DOHH2 (cell line): ENCODE measurements at regions not wholly inside any gene's neighbourhood (a gene's known extent, or its start where the extent isn't known, plus 50 kb on each side); places are given as distances from the start of the nearest gene placed in this dataset.

Experiments used
- H3F3A ChIP-seq: fragments of 200-600 bp; sonication (generic), shearing (Covaris generic); 2 replicates; pipeline ENCODE4 v1.6.0; 2016; ENCODE audit warnings: antibody characterized with exemption, mild to moderate bottlenecking; ENCODE audit not compliant: control insufficient read depth, insufficient read depth
- H3K27ac ChIP-seq: fragments of 200-600 bp; sonication (generic); 2 replicates; pipeline ENCODE4 v1.5.1; 2014; ENCODE audit warnings: low read depth, mild to moderate bottlenecking, low read length, moderate library complexity
- H3K27me3 ChIP-seq: fragments of 200-600 bp; sonication (generic); 2 replicates; pipeline ENCODE4 v1.6.1; 2014; ENCODE audit warnings: mild to moderate bottlenecking, low read length, mixed read lengths; ENCODE audit not compliant: control insufficient read depth
- H3K36me3 ChIP-seq: fragments of 200-600 bp; sonication (generic); 2 replicates; pipeline ENCODE4 v1.6.1; 2014; ENCODE audit warnings: mild to moderate bottlenecking, low read length, moderate library complexity, mixed read lengths; ENCODE audit not compliant: control insufficient read depth
- H3K4me1 ChIP-seq: fragments of 200-600 bp; sonication (generic); 2 replicates; pipeline ENCODE4 v1.6.1; 2014; ENCODE audit warnings: mild to moderate bottlenecking, low read length, mixed read lengths; ENCODE audit not compliant: control insufficient read depth
- H3K4me2 ChIP-seq: fragments of 200-600 bp; sonication (generic); 2 replicates; pipeline ENCODE4 v1.6.0; 2014; ENCODE audit warnings: mild to moderate bottlenecking, low read length, moderate library complexity
- H3K4me3 ChIP-seq: fragments of 200-600 bp; sonication (generic); 2 replicates; pipeline ENCODE4 v1.5.1; 2014; ENCODE audit warnings: mild to moderate bottlenecking, low read length, mixed read lengths
- H3K79me2 ChIP-seq: fragments of 200-600 bp; sonication (generic); 2 replicates; pipeline ENCODE4 v1.6.1; 2014; ENCODE audit warnings: mild to moderate bottlenecking, low read length, mixed read lengths; ENCODE audit not compliant: control insufficient read depth
- H3K9me2 ChIP-seq: fragments of 200-600 bp; sonication (generic); replicated peaks from 2 replicates; pipeline ENCODE4 v1.6.1; 2014; ENCODE audit warnings: mild to moderate bottlenecking, low read length, mixed read lengths; ENCODE audit not compliant: control insufficient read depth
- H3K9me3 ChIP-seq: fragments of 200-600 bp; sonication (generic); 2 replicates; pipeline ENCODE4 v1.6.1; 2014; ENCODE audit warnings: antibody characterized with exemption, low read length, mixed read lengths; ENCODE audit not compliant: control insufficient read depth, insufficient read depth
- H4K20me1 ChIP-seq: fragments of 200-600 bp; sonication (generic); 2 replicates; pipeline ENCODE4 v1.6.0; 2014; ENCODE audit warnings: low read depth, mild to moderate bottlenecking, antibody characterized with exemption, low read length, moderate library complexity; ENCODE audit not compliant: control insufficient read depth, insufficient read depth
- EZH2phosphoT487 ChIP-seq: fragments of 200-600 bp; sonication (generic); IDR thresholded peaks from 2 replicates; pipeline ENCODE4 v1.6.1; 2017; ENCODE audit warnings: borderline replicate concordance, mild to moderate bottlenecking, antibody characterized with exemption, low read length, moderate library complexity, mixed read lengths
- TF ChIP-seq, protein P1 (sequence below): fragments of 200-600 bp; sonication (generic); IDR thresholded peaks from one replicate; pipeline ENCODE4 v1.5.1; 2014; ENCODE audit warnings: antibody characterized with exemption, mild to moderate bottlenecking, low read depth, low read length; ENCODE audit not compliant: poor library complexity, severe bottlenecking

DNA sequence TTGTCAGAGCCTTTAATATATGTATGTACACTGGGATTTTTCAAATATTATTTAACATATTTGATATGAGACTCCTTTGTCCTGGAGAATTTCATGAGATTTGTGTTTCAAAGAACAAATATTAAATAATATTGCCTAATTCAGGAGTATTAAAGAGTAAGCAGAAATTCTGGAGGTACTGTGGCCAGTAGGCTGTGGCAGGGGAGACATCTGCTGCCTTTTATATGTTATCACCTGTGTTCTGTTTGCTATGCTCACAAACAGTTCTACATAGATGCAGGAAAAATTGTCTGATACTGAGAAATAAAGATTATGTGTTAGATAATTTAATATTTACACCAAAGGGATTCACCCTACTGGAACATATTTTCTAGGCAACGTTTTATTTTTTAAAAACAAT lies 395.4 kb upstream of the SLC35B3 start:
- no peak for TF ChIP-seq EZH2phosphoT487
- no peaks in the 10 kb centered on the region for H3K9me2 ChIP-seq
- H3K27me3 ChIP-seq = no peaks in the 10 kb centered on the region
- no peak overlapping the region for H3K4me3 ChIP-seq
- H3K27ac ChIP-seq = no peak overlapping the region
- 0 out of 2 replicates have a peak, but pooled peaks cover 3% of the 10 kb centered on the region for H3K9me3 ChIP-seq
- H4K20me1 ChIP-seq = no peaks in the 10 kb centered on the region
- H3K79me2 ChIP-seq = no peaks in the 10 kb centered on the region
- no peaks in the 10 kb centered on the region for H3K36me3 ChIP-seq
- no peaks in the 10 kb centered on the region for H3F3A ChIP-seq
- H3K4me1 ChIP-seq = no peaks in the 10 kb centered on the region
- H3K4me2 ChIP-seq = no peak overlapping the region

DNA sequence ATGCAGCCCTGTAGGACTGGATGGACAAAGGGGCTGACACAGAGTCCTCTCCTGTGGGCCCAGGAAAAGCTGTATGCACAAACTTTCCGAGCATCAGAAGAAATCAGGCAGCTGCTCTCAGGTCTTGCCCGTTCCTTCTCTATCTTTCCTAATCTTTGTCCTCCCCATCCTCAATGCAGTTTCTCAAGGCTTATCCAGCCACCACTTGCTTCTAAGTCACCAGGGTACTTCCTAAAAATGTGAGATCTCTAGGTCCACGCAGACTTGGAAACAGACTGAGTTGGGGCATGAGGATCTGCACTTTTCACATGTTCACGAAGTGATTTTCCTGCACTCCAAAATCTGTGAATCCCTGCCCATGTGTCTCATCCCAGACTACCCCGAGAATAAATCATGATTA lies 394.5 kb upstream of the SLC35B3 start:
- Histone ChIP-seq H3K36me3 (no peaks in the 10 kb centered on the region), H3K9me2 (no peaks in the 10 kb centered on the region), H3K79me2 (no peaks in the 10 kb centered on the region), H4K20me1 (no peaks in the 10 kb centered on the region), H3F3A (no peaks in the 10 kb centered on the region), H3K4me2 (no peak overlapping the region), H3K27me3 (no peaks in the 10 kb centered on the region), H3K4me1 (no peaks in the 10 kb centered on the region), H3K4me3 (no peak overlapping the region), H3K9me3 (0 out of 2 replicates have a peak, but pooled peaks cover 3% of the 10 kb centered on the region), H3K27ac (no peak overlapping the region)
- TF ChIP-seq EZH2phosphoT487 = no peak
- TF ChIP-seq, protein P1, sequence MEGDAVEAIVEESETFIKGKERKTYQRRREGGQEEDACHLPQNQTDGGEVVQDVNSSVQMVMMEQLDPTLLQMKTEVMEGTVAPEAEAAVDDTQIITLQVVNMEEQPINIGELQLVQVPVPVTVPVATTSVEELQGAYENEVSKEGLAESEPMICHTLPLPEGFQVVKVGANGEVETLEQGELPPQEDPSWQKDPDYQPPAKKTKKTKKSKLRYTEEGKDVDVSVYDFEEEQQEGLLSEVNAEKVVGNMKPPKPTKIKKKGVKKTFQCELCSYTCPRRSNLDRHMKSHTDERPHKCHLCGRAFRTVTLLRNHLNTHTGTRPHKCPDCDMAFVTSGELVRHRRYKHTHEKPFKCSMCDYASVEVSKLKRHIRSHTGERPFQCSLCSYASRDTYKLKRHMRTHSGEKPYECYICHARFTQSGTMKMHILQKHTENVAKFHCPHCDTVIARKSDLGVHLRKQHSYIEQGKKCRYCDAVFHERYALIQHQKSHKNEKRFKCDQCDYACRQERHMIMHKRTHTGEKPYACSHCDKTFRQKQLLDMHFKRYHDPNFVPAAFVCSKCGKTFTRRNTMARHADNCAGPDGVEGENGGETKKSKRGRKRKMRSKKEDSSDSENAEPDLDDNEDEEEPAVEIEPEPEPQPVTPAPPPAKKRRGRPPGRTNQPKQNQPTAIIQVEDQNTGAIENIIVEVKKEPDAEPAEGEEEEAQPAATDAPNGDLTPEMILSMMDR = no peak

- Histone ChIP-seq H3K4me1 (no peaks in the 10 kb centered on the region), H3K9me3 (0 out of 2 replicates have a peak, but pooled peaks cover 3% of the 10 kb centered on the region), H3K4me2 (no peak overlapping the region), H3K4me3 (no peak overlapping the region), H3K9me2 (no peaks in the 10 kb centered on the region), H3K27ac (no peak overlapping the region), H4K20me1 (no peaks in the 10 kb centered on the region), H3K36me3 (no peaks in the 10 kb centered on the region), H3K27me3 (no peaks in the 10 kb centered on the region), H3K79me2 (no peaks in the 10 kb centered on the region), H3F3A (no peaks in the 10 kb centered on the region)
- no peak for TF ChIP-seq EZH2phosphoT487
Measured at GRCh38 chr6:8829296-8829695, 394.0 kb upstream of the SLC35B3 start.

DNA sequence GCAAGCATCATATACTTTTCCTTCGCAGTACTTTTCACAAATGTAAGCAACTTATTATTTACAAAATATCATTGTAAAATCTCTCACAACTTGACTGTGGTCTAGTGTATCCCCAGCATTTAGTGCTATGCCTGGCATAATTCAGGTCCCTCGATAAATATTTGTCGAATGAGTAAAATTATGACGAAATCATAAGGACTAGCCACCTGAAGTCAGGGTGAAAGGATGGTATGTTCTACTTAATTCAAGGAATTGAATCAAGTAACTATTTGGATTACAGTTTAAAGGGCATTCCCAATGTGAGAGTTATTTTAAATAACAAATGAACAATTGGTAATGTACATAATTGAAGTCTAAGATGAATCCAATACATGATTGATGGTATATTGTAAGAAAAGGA lies 393.0 kb upstream of the SLC35B3 start:
- Histone ChIP-seq H3K9me3 (0 out of 2 replicates have a peak, but pooled peaks cover 3% of the 10 kb centered on the region), H3K79me2 (no peaks in the 10 kb centered on the region), H3K27ac (no peak overlapping the region), H3F3A (no peaks in the 10 kb centered on the region), H3K9me2 (no peaks in the 10 kb centered on the region), H3K4me2 (no peak overlapping the region), H3K4me3 (no peak overlapping the region), H4K20me1 (no peaks in the 10 kb centered on the region), H3K4me1 (no peaks in the 10 kb centered on the region), H3K27me3 (no peaks in the 10 kb centered on the region), H3K36me3 (no peaks in the 10 kb centered on the region)
- no peak for TF ChIP-seq EZH2phosphoT487

DNA sequence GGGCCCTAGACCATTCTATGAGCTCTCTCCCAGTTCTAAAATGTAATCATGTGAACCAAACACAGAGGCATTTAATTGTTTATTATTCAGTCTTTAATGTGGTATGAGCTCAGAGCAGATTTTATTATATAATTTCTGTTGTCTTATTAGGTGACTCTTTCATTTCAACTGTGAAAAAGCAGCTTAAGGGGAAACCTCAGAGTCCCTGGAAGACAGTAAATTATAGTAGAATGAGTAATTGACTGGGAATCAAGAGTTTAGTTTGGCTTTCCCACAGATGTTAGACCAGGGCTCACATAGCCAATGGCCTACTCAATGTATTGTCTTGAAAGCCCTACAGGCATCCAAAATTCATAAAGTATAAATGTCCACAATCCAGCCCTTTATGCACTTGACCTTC lies 390.4 kb upstream of the SLC35B3 start:
- Histone ChIP-seq H3K27ac (no peak overlapping the region), H3K9me3 (0 out of 2 replicates have a peak, but pooled peaks cover 3% of the 10 kb centered on the region), H3F3A (no peaks in the 10 kb centered on the region), H3K4me1 (no peaks in the 10 kb centered on the region), H4K20me1 (no peaks in the 10 kb centered on the region), H3K27me3 (no peaks in the 10 kb centered on the region), H3K4me3 (no peak overlapping the region), H3K36me3 (no peaks in the 10 kb centered on the region), H3K4me2 (no peak overlapping the region), H3K79me2 (no peaks in the 10 kb centered on the region), H3K9me2 (no peaks in the 10 kb centered on the region)
- TF ChIP-seq, protein P1 = no peak
- TF ChIP-seq EZH2phosphoT487 = no peak
